Uterus (tissue), 3 donors: ENCODE measurements at regions not wholly inside any gene's neighbourhood (a gene's known extent, or its start where the extent isn't known, plus 50 kb on each side); places are given as distances from the start of the nearest gene placed in this dataset.

Experiments used
- DNase-seq, 2 donors: peaks; one replicate each; pipeline ENCODE4 v3.0.0-alpha.2; 2019 to 2020
- H3K27ac ChIP-seq, 2 donors: fragments of 200-600 bp; sonication (generic); 1 replicate in 1 of 2; 2 replicates in 1 of 2; pipeline ENCODE4 v1.5.1; 2016 to 2018
- H3K27me3 ChIP-seq, 2 donors: fragments of 200-600 bp; sonication (generic); one replicate each; pipeline ENCODE4 v1.5.1; 2018 to 2019; ENCODE audit warnings: control low read depth in 1 of 2
- H3K36me3 ChIP-seq, 2 donors: fragments of 200-600 bp; sonication (generic); one replicate each; pipeline ENCODE4 v1.5.1; 2019; ENCODE audit warnings: control low read depth in 1 of 2
- H3K4me1 ChIP-seq, 2 donors: fragments of 200-600 bp; sonication (generic); one replicate each; pipeline ENCODE4 v1.5.1; 2018 to 2019; ENCODE audit warnings: control low read depth in 1 of 2
- H3K4me3 ChIP-seq, 2 donors: fragments of 200-600 bp; sonication (generic); 1 replicate in 1 of 2; 2 replicates in 1 of 2; pipeline ENCODE4 v1.5.1; 2018 to 2019; ENCODE audit warnings: mild to moderate bottlenecking in 1 of 2
- H3K9me3 ChIP-seq, 2 donors: fragments of 200-600 bp; sonication (generic); one replicate each; pipeline ENCODE4 v1.5.1; 2019; ENCODE audit warnings: control low read depth in 1 of 2
- POLR2A ChIP-seq, 2 donors: fragments of 450-650 bp; IDR thresholded peaks; one replicate each; pipeline ENCODE4 v1.6.1; 2016; ENCODE audit warnings: antibody characterized with exemption in 2 of 2, mild to moderate bottlenecking in 1 of 2, moderate library complexity in 1 of 2
- intact Hi-C: fragments of 100-400 bp; cut with DNase I; formaldehyde crosslinking; loops from one replicate; pipeline ENCODE4 v1.15.1; 2023; ENCODE audit warnings: low total_unique reads
- TF ChIP-seq, protein P1 (sequence below), 4 experiments: fragments of 200-600 bp in 2 of 4; fragments of 450-650 bp in 2 of 4; sonication (generic) in 2 of 4; IDR thresholded peaks; one replicate each; pipeline ENCODE4 v1.5.1; 2016 to 2019; ENCODE audit warnings: antibody characterized with exemption in 4 of 4, mild to moderate bottlenecking in 2 of 4, moderate library complexity in 1 of 4
- donor health status: DM: yes; HTN: yes; CAD: no.

- Histone ChIP-seq H3K27ac (no peak overlapping the region), H3K4me1 (no peaks in the 10 kb centered on the region), H3K9me3 (no peaks in the 10 kb centered on the region), H3K27me3 (no peaks in the 10 kb centered on the region), H3K4me3 (no peak overlapping the region), H3K36me3 (no peaks in the 10 kb centered on the region)
- intact Hi-C loops: no loop called here
- no peak for TF ChIP-seq POLR2A (IDR thresholded peaks at IDR 0.05)
- TF ChIP-seq, protein P1, sequence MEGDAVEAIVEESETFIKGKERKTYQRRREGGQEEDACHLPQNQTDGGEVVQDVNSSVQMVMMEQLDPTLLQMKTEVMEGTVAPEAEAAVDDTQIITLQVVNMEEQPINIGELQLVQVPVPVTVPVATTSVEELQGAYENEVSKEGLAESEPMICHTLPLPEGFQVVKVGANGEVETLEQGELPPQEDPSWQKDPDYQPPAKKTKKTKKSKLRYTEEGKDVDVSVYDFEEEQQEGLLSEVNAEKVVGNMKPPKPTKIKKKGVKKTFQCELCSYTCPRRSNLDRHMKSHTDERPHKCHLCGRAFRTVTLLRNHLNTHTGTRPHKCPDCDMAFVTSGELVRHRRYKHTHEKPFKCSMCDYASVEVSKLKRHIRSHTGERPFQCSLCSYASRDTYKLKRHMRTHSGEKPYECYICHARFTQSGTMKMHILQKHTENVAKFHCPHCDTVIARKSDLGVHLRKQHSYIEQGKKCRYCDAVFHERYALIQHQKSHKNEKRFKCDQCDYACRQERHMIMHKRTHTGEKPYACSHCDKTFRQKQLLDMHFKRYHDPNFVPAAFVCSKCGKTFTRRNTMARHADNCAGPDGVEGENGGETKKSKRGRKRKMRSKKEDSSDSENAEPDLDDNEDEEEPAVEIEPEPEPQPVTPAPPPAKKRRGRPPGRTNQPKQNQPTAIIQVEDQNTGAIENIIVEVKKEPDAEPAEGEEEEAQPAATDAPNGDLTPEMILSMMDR (IDR thresholded peaks at IDR 0.05): no peak
- no peak for DNase-seq
Observed at GRCh38 chr1:232339073-232339472, 290.9 kb downstream of the SIPA1L2 start.

GRCh38 chr1:232335741-232336293, 294.1 kb downstream of the SIPA1L2 start:
- TF ChIP-seq, protein P1 (IDR thresholded peaks at IDR 0.05): no peak
- no peak for TF ChIP-seq POLR2A (IDR thresholded peaks at IDR 0.05)
- H3K9me3 ChIP-seq: no peaks in the 10 kb centered on the region
- intact Hi-C loops: no loop called here
- no peaks in the 10 kb centered on the region for H3K36me3 ChIP-seq
- DNase-seq: no peak
- H3K27me3 ChIP-seq: no peaks in the 10 kb centered on the region
- H3K4me3 ChIP-seq: no peak overlapping the region
- H3K27ac ChIP-seq: no peak overlapping the region
- no peaks in the 10 kb centered on the region for H3K4me1 ChIP-seq

DNA sequence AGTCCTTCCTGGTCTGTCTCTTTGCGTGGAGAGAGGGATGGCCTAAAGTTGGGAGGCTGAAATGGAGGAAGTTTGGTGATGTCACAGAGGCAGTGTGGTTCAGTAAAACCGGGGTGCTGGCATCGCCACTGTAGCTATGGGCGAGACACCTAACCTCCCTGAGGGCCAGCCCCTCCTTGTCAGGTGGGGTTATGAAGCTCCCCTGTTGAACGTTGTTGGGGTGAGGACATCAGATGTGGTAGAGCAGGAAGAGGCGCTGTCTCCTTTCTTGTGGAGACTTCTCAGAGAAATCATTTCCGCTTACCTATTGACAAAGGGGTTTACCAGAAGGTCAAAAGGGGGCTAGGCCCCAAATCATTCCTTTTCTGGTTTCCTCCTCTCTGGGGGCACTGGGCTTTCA, 294.7 kb downstream of the SIPA1L2 start:
- TF ChIP-seq POLR2A (IDR thresholded peaks at IDR 0.05): no peak
- TF ChIP-seq, protein P1 (IDR thresholded peaks at IDR 0.05): no peak
- H3K36me3 ChIP-seq: no peaks in the 10 kb centered on the region
- H3K4me1 ChIP-seq: no peaks in the 10 kb centered on the region
- no peaks in the 10 kb centered on the region for H3K9me3 ChIP-seq
- no peak overlapping the region for H3K4me3 ChIP-seq
- H3K27ac ChIP-seq: no peak overlapping the region
- intact Hi-C loops: no loop called here
- H3K27me3 ChIP-seq: no peaks in the 10 kb centered on the region
- no peak for DNase-seq

- Histone ChIP-seq H3K9me3 (no peaks in the 10 kb centered on the region), H3K36me3 (no peaks in the 10 kb centered on the region), H3K4me1 (no peaks in the 10 kb centered on the region), H3K27me3 (no peaks in the 10 kb centered on the region), H3K27ac (no peak overlapping the region), H3K4me3 (no peak overlapping the region)
- no peak for DNase-seq
- intact Hi-C loops: no loop called here
- TF ChIP-seq, protein P1 (IDR thresholded peaks at IDR 0.05): no peak
- TF ChIP-seq POLR2A (IDR thresholded peaks at IDR 0.05): no peak
Observed at GRCh38 chr1:232334811-232335210, 295.1 kb downstream of the SIPA1L2 start.

GRCh38 chr1:232334246-232334645, 295.7 kb downstream of the SIPA1L2 start:
- TF ChIP-seq, protein P1 (IDR thresholded peaks at IDR 0.05): no peak
- Histone ChIP-seq H3K27ac (no peak overlapping the region), H3K27me3 (no peaks in the 10 kb centered on the region), H3K4me3 (no peak overlapping the region), H3K4me1 (no peaks in the 10 kb centered on the region), H3K36me3 (no peaks in the 10 kb centered on the region), H3K9me3 (no peaks in the 10 kb centered on the region)
- intact Hi-C loops: no loop called here
- no peak for DNase-seq
